ENCODE measurements at regions not wholly inside any gene's neighbourhood (a gene's known extent, or its start where the extent isn't known, plus 50 kb on each side); places are given as distances from the start of the nearest gene placed in this dataset.

DNA sequence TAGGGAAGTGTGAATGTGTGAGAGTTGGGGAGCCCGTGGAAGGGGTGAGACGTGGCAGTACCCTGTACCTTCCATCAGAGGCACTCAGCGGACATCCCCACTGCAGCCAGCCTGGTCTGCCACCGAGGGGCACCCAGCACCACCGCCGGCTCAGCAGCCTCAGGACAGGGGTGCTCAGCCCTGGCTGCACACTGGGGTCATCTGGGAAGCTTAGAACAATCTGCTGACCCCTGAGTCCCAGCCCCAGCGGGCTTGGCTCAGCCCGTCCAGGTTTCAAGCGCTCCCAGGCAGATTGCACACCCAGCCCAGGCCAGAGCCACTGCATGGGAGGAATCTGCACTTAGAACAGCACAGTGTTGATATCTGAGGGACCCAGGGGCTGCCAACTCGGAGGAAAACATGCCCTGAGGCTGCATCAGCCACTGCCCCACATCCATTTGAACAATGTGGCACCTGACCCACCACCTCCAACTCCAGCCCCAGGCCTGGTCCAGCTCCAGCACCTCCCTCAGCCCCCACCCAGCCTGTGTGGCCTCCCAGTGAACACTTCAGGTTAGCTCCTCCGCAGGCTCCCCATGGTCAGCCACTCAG is 147.1 kb upstream of the OTOS start:
- DNase-seq: no peak

DNA sequence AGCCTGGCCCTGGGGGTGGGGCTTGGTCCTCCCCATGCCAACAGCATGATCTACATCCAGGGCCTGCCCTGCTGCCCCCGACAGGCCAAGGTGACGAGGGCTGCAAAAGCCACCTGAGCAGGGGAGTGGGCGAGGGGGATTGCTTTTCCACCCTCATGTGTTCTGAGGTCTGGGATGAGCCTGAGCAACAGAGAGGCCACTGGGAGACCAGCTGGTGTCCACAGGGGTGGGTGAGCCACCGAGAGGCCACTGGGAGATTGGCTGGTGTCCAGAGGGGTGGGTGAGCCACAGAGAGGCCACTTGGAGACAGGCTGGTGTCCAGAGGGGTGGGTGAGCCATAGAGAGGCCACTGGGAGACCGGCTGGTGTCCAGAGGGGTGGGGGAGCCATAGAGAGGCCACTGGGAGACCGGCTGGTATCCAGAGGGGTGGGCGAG is 147.4 kb upstream of the GPC1 start:
- DNase-seq: no peak

DNA sequence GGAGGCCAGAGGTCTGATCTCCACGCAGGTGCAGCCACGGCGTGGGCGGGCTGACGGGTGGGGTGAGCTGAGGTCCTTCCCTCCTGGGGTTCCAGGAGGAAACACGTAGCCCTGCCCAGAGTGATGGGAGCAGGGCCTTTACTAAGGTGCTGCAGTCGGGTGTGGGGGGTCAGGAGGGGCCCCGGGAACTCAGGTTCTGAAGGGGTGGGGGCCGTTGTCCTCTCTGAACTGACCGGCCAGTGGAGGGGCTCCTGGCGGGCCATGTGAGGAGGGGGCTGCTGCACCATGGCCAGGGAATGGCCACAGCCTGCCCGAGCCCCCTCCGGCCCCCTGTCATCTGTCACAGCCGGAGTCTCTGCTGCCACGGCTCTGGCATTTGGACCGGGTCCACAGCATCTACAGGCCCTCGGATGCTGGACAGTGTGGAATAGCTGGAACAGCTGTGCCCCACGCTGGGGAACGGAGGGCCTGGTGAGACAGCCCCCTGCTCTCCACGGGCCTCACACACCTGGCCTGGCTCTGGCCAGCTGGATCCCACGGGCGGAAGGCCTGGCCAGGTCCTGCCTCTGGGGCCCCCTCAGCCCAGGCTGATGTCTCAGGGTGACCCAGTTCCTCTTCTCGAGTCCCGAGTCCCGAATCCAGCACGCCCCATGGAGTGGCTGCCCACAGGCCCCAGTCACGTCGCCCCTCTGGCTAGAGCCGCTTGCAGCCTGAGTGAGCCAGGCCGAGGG is 145.6 kb upstream of the GPC1 start:
- no peak for DNase-seq

DNA sequence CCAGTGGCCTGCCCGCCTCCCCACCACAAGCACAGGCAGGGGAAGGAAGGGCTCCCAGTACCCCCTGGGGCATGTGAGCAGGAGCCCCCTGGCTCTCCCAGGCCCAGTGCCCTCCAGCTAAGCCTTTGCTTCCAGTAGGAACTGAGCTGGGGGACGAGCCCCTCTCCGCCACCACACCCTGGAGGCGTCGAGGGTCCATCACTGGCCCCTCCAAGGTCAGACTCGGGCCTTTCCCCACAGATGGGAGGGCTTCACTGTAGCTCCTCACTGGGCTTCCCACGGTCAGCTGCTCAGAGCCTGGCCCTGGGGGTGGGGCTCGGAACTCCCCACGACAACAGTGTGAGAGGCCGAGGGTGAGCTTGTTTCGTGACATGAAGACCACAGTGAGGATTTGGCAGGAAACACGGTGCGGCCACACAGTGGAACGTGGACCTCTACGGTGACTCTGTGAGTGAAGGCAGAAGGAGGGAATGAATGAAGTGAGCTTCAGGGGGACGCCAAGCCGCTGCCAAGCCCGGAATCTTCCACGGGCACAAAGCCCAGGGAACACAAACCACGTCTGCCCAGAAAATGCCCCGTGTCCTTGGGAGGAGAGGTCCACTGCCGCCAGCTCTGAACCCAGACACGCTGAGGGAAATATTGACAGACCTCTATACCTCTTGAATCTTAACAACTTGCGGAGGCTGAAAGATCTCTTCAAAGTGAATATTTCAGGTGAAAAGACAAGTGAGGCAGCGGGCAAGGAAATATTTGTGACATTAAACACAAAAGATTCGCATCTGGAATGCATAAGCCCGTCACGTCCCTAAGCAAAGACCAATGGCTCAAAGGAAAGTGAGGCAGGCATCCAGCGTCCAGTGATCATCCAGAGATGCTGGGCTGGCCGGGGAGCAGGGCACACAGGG is 144.8 kb upstream of the GPC1 start:
- DNase-seq: no peak

DNA sequence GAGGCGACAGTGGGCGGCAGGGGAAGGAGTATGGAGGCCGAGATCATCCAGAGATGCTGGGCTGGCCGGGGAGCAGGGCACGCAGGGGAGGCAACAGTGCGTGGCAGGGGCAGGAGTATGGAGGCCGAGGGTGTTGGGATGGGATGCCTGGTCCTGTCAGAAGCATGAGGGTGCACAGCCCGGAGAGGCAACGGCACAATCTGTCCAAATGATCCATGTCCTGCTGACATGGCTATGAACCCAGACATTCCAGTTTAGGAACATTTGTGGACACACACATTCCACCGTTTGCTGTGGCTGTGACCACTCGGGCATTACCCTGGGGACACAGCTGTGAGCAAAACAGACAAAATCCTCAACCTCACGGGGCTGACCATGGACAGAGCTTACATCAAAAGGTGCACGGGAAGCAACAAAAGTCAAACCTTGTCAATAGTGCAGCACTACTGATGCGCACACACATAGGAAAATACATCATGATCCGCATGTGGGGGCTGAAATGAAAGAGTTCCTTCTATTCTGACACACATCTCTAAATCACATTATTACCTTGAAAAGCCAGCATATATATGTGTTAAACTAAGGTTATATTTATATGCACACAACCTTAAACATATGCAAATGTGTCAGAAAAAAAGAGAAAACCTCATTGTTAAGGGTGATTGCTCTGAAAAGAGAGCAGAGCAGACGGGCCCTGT is 144.0 kb upstream of the GPC1 start:
- no peak for DNase-seq

DNA sequence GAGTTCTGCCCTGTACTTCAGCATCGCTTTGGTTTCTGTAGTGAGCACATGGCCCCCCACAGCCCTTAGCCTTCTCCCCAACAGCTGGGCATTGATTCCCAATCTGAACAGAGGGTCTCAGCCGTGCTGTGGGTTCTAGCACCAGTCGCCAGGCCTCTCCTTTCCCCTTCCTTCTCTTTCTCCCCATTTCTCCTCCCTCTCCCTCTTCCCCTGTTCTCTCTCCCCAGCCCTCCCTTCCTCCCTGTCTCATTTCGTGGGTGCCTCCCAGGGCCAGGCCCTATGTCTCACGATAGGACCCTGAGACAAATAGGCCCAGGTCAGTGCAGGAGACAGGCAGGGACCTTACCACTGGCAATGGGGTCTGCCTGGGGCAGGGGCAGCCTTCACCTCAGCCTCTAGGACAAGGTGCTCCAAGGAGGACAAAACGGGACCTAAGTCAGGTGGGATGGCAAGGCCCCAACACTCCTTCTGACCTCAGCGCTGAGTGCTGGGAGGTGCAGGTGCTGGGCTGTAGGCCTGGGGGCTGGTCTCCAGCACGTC is 143.4 kb upstream of the GPC1 start:
- no peak for DNase-seq

DNA sequence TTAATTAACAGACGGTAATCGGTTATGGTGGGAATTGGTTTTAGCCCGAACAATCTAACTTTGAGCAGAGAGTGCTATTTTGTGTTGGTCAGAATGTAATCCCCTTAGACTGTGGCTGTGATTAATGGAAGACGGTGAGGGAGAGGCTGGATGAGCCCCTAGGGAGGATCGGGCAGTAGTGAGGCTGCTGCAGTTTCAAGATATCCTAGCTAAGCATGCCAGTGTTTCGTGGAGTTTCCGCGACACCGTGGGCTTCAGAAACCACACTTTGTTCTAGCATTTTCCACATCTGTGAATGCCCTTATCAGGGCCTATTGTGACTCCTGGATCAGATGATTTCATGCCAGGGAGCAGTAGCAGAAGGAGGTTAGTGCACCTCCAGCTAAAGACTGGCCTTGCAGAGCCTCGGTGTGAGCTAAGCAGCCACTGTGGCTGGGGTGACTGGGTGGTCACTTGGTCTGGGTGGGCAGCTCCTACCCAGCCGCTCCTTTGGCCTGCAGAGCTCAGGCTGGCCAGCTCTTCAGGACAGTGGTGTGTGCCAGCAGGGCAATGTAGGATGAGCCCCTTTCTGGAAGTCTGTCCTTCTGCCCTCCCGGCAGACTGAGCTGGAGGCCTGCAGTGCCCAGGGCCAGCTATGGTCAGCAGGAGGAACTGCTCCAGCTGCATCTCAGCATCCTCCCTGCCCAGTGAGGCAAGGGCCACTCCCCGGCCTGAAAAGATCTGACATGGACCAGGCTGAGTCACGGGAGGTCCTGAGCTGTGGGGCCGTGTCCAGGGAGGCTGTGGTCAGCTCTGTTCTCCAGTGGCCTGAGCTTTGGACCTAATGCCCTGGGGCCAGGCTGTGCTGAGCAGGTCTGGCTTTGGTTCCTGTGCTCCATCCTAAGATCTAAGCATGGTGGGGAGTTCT is 142.6 kb upstream of the GPC1 start:
- DNase-seq: no peak

DNA sequence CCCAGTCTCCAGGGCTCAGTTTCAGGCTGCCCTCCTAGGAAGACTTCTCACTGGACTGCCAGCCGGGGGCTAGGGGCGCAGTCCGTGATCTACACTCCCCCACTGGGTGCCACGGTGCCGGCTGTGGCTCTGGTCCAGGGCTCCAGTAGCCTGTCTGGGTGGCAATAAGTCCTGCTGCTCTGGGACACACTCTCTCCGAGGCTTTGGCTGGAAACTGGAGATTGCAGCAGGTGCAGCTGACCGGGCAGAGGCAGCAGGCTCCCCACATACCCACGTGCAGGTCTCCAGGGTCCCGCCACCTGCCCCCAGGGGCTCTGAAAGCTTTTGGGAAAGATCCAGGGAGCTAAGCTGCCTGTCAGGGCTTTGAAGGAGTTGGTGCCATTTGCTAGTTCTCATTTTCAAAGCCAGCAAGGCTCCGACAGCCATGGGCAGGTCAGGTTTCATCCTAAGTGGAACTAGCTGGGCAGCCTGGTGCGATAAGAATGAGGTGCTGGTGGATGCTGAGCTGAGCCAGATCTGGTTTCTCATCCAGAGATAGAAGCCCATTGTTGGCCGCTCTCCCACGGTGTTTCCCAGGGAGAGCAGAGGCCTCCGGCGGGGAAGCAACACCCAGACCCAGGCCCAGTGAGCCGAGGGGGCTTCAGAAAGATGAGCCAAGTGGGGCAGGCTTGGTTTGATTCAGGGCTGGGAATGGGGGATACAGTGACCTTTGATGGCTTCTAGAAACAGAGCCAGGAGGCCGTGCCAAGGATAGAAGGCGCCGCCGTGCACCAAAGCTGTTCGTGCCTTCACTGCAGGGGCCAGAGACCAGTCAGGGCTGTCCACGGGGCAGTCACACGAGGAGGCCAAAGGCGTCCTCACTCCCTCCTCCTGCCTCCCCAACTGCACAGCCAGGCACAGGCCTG is 141.7 kb upstream of the GPC1 start:
- no peak for DNase-seq

DNA sequence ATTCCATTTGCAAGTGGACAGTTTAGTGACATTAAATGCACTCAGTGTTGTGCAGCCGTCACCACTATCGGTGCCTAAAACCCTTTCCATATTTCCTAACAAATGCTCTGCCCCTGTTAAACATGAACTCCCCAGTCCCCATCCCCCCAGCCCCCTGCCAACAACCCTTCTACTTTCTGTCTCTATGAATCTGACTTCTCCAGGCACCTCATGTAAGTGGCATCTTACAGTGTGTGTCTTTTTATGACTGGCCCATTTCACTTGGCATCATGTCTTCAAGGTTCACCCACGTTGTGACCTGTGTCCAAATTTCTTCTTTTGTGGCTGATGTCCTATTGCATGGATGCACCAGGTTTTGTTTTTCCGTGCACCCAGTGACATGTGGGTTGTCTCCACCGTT is 140.9 kb upstream of the GPC1 start:
- no peak for DNase-seq

DNA sequence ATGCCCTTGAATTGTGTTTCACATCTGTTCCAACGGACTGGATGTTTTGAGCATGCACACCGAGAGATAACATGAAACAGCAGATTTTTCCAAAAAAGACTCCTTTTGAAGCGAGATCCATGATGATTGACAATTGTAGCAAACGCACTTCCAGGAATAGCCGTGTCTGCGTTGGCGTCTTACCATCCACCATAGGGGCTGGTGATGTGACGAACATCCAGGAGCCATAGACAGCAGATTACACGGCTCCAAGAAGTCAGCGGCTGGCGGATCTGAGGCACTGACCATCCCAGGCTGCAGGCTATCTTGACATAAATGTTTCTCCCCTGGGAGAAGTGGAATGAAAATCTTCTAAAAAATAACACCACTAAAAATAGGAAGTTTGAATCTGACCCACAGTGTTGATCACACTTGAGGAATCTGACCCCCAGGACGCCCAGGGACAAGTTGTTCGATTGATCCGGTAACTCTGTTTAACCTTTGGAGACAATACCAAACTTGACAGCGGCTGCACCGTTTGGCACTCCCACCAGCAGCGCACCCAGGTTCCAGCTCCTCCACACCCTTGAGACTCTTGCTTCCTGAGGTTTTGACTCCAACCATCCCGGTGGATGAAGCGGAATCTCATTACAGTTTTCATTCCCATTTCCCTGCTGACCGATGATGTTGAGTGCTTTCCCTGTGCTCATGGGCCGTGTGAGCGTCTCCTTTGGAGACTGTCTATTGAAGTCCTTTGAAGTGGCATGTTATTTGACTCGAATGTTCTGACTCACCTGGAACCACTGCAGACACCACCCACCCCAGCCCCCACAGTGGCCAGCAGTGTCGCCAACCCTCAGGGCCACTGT is 140.0 kb upstream of the GPC1 start:
- no peak for DNase-seq

DNA sequence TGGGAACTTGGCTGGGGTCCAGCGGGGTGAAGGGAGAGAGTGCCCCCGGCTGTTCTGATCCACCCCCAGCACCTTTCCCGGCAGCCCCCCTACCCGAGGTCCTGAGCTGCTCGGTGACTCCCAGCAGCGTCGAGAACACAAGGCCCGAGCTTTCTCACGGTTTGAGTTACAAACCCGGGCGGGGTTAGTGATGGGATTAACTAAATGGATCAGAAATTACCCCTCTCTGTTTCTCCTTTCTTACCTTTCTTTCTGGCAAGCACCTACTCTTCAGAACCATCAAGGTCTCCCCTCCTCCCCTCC is 139.4 kb upstream of the GPC1 start:
- DNase-seq: no peak

DNA sequence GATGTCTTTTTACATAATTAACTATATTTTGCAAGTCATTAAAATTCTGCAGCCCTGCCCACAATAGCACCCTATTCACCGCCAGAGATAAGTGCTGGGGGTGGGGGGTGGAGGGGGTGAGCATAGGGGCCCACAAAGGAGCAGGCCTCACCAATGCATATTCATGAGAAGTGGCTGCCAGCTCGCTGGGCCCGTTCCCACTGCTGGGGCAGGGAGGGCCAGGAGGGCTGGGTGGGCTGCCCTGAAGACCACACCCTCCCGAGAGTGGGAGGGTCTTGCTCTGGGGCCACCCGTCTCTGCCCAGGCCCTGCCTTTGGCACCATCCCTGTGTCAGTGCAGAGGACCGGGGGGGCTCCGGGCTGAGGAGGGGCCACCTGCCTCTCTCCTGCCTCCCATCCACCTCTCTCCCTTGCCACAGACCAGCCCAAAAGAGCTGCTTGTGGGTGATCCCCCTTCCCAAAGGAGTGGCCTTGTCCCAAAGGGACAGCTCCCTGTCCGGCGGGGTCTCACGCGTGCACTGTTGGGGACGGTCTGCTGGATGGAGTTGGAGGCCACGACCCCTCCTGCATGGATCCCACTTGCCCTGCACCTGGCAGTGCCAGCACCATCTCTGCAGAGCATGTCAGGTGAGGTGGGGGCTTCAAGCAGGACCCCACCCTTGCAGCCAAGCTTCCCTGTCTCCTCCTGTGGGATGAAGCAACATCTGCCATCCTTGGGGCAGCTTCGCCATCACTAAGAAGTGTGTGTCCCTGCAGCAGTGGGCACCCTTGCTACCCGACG is 138.8 kb upstream of the GPC1 start:
- no peak for DNase-seq

DNA sequence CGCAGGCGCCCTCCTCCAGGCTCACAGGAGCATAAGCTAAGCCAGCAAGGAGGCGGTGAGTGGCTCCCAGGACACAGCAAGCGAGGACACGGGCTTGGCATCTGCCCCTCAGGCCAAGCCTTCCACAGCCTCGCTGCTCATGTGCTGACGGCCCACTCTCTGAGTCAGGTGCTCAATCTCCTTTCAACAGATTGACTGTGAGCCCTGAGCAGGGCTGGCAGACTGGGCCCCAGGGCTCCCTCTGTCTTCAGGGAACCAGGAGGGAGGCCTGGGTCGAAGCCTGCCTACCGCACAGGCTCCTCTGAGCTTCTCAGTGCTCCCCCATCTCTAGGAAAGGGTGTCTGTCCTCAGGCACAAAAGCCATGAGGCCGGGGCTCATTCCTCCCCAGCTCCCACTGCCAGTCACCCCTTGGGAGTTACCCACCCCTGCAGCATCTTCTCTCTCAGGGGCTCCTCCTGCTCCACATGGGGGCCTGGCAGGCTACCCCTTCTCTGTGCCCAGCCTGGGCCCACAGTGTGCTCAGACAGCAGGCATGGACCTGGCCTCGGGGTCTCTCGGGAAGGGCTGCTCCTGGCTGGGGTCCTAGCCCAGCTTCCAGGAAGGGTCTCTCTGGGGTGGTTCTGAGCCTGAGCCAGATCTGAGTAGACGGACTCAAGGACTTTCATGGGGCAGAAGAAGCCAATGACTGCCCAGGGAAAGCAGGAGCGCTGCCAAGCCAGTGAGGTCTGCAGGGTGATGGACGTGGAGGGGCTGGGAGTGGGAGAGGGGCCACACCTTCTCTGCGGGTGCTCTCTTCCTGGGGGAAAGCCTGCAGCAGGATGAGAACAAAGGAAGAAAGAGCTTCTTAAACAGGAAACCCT is 138.0 kb upstream of the GPC1 start:
- DNase-seq: no peak

DNA sequence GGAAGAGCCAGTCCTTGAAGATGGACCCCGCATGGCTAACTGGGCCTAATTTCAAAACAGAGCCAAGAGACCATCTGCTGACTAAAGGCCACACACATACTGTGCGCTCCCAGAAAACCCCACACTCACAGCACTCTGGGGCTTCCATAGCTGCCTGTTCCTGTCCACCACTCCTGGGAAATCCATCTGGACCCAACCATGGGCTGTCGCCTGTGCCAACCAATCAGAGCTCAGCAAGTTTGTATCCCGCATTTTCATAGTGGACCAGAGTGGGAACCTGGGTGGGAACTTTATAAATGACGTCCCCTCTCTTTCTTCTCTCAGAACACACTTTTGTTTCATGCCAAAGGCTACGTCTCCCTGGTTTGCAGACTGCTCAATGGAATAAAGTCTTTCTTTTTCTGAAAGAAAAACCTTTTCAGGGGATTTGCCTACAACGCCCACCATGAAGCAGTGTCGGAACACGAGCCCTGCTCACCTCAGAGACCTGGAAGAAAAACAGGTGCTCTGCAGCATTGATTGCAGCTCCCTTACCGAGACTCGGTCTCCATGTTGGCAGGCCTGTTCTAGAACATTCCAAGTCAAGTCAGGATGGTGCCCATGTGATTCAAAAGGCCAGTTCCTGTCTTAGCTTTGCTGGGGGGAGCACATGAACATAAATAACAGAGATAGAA is 137.2 kb upstream of the GPC1 start:
- DNase-seq: no peak

DNA sequence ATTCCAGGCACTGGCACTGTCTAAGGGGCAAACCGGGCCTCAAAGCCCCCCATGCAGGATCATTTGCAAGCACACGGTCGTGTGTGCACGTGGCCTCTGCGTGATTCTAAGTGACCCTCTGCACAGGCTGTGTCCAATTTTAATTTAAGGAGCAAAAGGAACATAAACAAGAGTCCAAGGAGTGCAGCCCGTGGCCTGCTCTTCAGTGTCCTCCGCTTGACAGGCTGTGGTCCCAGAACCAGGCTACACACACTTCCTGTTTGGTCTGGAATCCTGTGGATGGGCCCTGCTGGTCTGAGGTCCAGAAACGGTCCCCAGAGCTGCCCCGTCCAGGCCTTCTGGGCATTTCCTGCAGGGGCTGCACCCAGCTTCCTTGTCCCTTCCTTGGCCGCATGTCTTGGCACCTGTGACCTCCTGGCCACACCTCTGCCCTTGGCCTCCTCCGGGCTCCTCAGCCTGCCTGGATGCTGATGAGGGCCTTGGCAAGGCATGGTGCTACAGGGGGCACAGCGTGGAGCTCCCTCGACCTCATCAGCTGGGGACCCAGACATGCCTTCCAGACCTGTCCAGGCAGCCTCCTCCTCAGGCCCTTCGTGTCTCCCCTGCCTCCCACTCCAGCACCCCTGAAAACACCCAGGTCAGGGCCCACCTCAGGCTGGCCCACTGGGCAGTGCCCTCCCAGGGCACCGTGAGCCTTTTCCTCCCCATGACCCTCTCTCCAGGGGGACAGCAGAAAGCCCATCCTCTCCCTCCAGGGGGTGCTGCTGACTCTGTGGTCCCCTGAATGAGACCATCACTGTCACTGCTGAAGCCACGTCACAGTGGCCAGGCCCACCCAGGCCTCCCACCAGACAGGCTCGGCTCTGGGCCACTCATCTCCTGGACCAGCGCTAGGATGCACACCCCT is 136.4 kb upstream of the GPC1 start:
- no peak for DNase-seq

DNA sequence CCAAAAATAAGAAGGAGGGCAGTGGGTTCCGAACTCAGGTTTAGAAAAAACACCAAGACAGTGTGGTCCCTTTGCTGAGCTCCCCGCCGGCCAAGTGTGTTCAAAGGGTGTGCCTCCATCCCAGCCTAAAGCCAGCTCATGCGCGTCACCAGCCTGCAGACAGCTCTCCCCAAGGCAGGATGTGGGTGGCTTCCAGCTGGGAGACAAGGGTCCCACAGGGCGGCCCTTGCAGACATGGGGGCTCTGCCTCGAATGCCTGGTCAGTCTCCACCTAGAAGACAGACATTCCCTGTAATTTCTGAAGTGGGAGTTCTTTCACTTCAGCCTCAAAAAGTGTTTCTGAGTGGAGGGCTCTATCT is 135.8 kb upstream of the GPC1 start:
- DNase-seq: no peak
